ENCODE measurements at regions not wholly inside any gene's neighbourhood (a gene's known extent, or its start where the extent isn't known, plus 50 kb on each side); places are given as distances from the start of the nearest gene placed in this dataset.

- H3K9me3 ChIP-seq (ENCODE audit: control insufficient read depth, low read depth, low read length): no peaks in the 10 kb centered on the region
These were observed 368.5 kb upstream of the OPRM1 start for GRCh38 chr6:153670403-153671026.

More at GRCh38 chr6:153670403-153671026, 368.5 kb upstream of the OPRM1 start:
- Histone ChIP-seq H3K9ac (ENCODE audit: extremely low read depth, insufficient read length, low read length) (no peak overlapping the region), H2BK15ac (ENCODE audit: low read depth, low read length) (no peak overlapping the region), H3K79me2 (ENCODE audit: insufficient read depth, low read length) (no peaks in the 10 kb centered on the region), H3K23ac (ENCODE audit: insufficient read length, low read depth, low read length) (no peak overlapping the region), H4K5ac (ENCODE audit: insufficient read length, low read depth, low read length) (no peak overlapping the region), H4K8ac (replicated peaks; ENCODE audit: insufficient read length, low read depth, low read length) (no peak overlapping the region), H4K20me1 (ENCODE audit: control insufficient read depth, insufficient read depth, insufficient read length) (no peaks in the 10 kb centered on the region), H2AFZ (ENCODE audit: low read length) (no peak overlapping the region), H3K27me3 (ENCODE audit: insufficient read depth, low read length) (no peaks in the 10 kb centered on the region), H2BK120ac (ENCODE audit: low read depth, low read length, poor library complexity, severe bottlenecking) (no peak overlapping the region), H2AK5ac (ENCODE audit: insufficient read length, low read length) (no peak overlapping the region), H3K18ac (ENCODE audit: insufficient read length, low read depth, low read length) (no peak overlapping the region), H3K4me1 (ENCODE audit: insufficient read depth, low read length) (no peaks in the 10 kb centered on the region), H3K4ac (ENCODE audit: low read depth, low read length) (no peak overlapping the region), H2BK12ac (ENCODE audit: insufficient read length, low read depth, low read length) (no peak overlapping the region), H3K79me1 (ENCODE audit: insufficient read depth, low read depth, low read length, poor library complexity, severe bottlenecking) (no peaks in the 10 kb centered on the region), H4K91ac (ENCODE audit: insufficient read length, low read depth, low read length) (no peak overlapping the region), H3K14ac (ENCODE audit: insufficient read depth, low read length) (no peak overlapping the region), H2BK20ac (ENCODE audit: low read depth, low read length, poor library complexity, severe bottlenecking) (no peak overlapping the region), H3K56ac (ENCODE audit: insufficient read length, low read depth, low read length) (no peak overlapping the region), H3K27ac (ENCODE audit: insufficient read length, low read depth, low read length) (no peak overlapping the region), H3T11ph (ENCODE audit: low read length) (no peak overlapping the region), H2BK5ac (ENCODE audit: insufficient read length, low read length) (no peak overlapping the region), H3K23me2 (ENCODE audit: insufficient read length, low read depth, low read length, poor library complexity, severe bottlenecking) (no peaks in the 10 kb centered on the region), H3K4me2 (ENCODE audit: insufficient read depth, insufficient read length, low read length) (no peak overlapping the region)
- Mint-ChIP-seq H3K27me3 (ENCODE audit: low read depth) (no peaks in the 10 kb centered on the region), H3K4me3 (no peak overlapping the region), H3K36me3 (ENCODE audit: insufficient read depth in 1 of 3, low read depth in 3 of 3) (no peaks in the 10 kb centered on the region), H3K27ac (no peak overlapping the region), H3K9me3 (no peaks in the 10 kb centered on the region), H3K4me1 (no peaks in the 10 kb centered on the region)
- TF ChIP-seq, protein P1, sequence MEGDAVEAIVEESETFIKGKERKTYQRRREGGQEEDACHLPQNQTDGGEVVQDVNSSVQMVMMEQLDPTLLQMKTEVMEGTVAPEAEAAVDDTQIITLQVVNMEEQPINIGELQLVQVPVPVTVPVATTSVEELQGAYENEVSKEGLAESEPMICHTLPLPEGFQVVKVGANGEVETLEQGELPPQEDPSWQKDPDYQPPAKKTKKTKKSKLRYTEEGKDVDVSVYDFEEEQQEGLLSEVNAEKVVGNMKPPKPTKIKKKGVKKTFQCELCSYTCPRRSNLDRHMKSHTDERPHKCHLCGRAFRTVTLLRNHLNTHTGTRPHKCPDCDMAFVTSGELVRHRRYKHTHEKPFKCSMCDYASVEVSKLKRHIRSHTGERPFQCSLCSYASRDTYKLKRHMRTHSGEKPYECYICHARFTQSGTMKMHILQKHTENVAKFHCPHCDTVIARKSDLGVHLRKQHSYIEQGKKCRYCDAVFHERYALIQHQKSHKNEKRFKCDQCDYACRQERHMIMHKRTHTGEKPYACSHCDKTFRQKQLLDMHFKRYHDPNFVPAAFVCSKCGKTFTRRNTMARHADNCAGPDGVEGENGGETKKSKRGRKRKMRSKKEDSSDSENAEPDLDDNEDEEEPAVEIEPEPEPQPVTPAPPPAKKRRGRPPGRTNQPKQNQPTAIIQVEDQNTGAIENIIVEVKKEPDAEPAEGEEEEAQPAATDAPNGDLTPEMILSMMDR (conservative IDR thresholded peaks at IDR 0.05): no peak
- no peak for DNase-seq
- WGBS (ENCODE audit: extremely low coverage, insufficient read length, low lambda C conversion rate): no CpG with 5 or more reads among the region's 4 CpGs
